GM12872 (cell line): ENCODE measurements at regions not wholly inside any gene's neighbourhood (a gene's known extent, or its start where the extent isn't known, plus 50 kb on each side); places are given as distances from the start of the nearest gene placed in this dataset.

Experiments used
- CTCF ChIP-seq: IDR thresholded peaks from 3 replicates; pipeline ENCODE4 v1.5.1; 2011; ENCODE audit warnings: low read depth, mild to moderate bottlenecking, low read length, moderate library complexity; ENCODE audit not compliant: insufficient read depth

- no peak for TF ChIP-seq CTCF
These were observed 375.2 kb downstream of the RPS24 start for GRCh38 chr10:78408671-78409472.

- TF ChIP-seq CTCF = no peak
These were observed 376.6 kb downstream of the RPS24 start for GRCh38 chr10:78410046-78410965.

DNA sequence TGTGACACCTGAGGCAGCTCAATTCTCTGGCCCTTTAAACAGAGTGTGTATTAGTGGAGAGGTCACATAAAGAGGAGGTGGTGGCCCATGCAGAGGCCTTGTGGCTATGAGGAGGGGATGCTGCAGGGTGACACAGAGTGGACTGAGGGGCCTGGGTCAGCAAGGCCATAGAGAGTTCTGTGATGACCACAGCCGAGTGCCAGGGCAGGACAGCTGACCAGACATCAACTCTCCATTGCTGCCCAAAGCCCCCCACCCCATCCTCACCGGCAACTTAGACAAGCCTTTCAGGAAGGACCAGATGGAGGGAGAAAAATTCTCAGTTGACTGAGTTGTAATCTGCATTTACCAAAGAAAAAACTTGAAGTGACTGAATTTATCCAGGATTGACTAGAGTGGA, 378.1 kb downstream of the RPS24 start:
- TF ChIP-seq CTCF = no peak

- TF ChIP-seq CTCF = no peak
These were observed 378.9 kb downstream of the RPS24 start for GRCh38 chr10:78412605-78413004.

DNA sequence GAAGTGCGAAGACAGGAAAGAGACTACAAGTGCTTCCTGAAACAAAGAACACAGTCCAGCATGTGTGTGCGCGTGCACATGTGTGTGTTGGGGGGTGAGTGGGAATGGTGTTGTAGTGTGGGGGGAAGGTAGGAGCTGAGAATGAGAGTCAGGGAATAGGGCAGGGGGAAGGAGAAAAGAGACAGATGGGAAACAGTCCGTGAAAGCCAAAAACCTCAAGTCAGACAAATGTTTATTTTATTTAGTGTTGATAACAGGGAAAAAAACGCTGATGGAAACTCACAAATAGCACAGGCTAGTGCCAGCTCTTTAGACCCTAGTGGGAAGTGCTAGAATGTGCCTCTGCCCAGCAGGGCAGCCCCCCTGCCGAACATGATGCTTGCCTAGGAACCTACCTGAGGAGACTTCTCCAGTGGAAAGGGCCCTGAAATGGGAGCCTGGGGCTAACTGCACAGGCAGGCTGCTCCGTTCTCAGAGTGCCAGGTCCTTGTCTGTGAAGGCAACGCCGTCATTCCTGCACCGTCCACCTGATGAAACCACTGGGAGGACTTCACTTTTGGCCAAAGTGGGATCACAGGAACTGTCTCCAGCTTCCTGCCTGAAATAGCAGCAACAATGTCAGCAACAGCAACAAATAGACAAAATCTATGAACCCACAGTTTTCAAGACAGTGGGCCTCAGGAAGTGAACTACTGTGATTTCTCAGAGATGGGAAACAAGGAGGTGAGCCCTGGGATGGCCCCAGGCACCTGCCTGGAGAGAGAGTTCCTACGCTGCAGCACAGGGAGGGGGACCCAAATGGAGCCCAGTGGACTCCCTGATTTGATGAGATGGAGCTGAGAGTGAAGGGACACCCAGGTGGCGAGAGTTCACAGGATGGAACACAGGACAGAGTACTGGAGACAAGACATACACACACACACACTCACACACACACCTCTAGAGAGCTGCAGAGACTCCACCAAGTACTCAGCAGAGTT, 379.7 kb downstream of the RPS24 start:
- TF ChIP-seq CTCF = no peak

DNA sequence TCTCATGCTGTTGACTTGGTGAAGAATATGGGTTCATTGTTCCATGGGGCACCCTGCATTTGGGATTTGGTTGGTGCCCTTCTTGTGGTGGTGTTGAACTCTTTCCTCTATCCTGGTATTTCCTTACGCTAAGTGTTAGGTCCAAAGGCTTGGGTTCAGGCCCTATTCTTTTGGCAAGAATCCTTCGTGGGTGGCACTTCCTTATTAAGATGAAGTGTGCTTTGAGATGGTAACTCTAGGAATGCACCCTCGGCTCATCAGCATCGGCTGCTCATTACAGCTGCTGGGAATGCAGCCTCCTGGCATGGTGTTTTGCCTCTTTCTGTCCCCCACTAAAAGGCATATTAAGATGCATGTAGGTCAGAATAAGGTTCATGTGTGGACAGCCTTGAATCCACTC, 380.7 kb downstream of the RPS24 start:
- no peak for TF ChIP-seq CTCF
